ENCODE measurements at regions not wholly inside any gene's neighbourhood (a gene's known extent, or its start where the extent isn't known, plus 50 kb on each side); places are given as distances from the start of the nearest gene placed in this dataset.

GRCh38 chr5:35370871-35371270, 140.6 kb upstream of the PRLR start:
- no peaks in the 10 kb centered on the region for H3K36me3 ChIP-seq (ENCODE audit: control insufficient read depth, insufficient read depth, low read length)
- Mint-ChIP-seq H3K4me3 (no peak overlapping the region), H3K9me3 (peaks cover 0 to 5% (median 0%) of the 10 kb centered on the region in 7 donors)

GRCh38 chr5:35369965-35370790, 139.9 kb upstream of the PRLR start:
- Mint-ChIP-seq H3K27ac (no peak overlapping the region), H3K4me3 (no peak overlapping the region), H3K27me3 (no peaks in the 10 kb centered on the region), H3K36me3 (no peaks in the 10 kb centered on the region), H3K9me3 (peaks cover 0 to 5% (median 0%) of the 10 kb centered on the region in 7 donors), H3K4me1 (peaks cover 0 to 4% (median 0%) of the 10 kb centered on the region in 4 donors)
- DNase-seq (no peak), ATAC-seq (ENCODE audit: low read depth in 2 of 2) (no peak)
- Histone ChIP-seq H3K36me3 (ENCODE audit: control insufficient read depth, insufficient read depth, low read length) (no peaks in the 10 kb centered on the region), H3K27me3 (ENCODE audit: control insufficient read depth, insufficient read depth, low read length) (no peaks in the 10 kb centered on the region), H3K4me3 (ENCODE audit: low read depth, low read length) (no peak overlapping the region), H3K9me3 (ENCODE audit: control insufficient read depth in 2 of 2, low read length in 2 of 2) (no peaks in the 10 kb centered on the region), H3K27ac (ENCODE audit: insufficient read depth, low read length, poor library complexity, severe bottlenecking) (no peak overlapping the region), H3K4me1 (ENCODE audit: control insufficient read depth, insufficient read depth, low read length, poor library complexity, severe bottlenecking) (no peaks in the 10 kb centered on the region)

More at GRCh38 chr5:35370871-35371270, 140.6 kb upstream of the PRLR start:
- Mint-ChIP-seq H3K4me1 (peaks cover 0 to 4% (median 0%) of the 10 kb centered on the region in 4 donors), H3K27me3 (no peaks in the 10 kb centered on the region), H3K27ac (no peak overlapping the region), H3K36me3 (no peaks in the 10 kb centered on the region)
- H3K4me1 ChIP-seq (ENCODE audit: control insufficient read depth, insufficient read depth, low read length, poor library complexity, severe bottlenecking), result no peaks in the 10 kb centered on the region
- H3K4me3 ChIP-seq (ENCODE audit: low read depth, low read length), result no peak overlapping the region
- H3K27ac ChIP-seq (ENCODE audit: insufficient read depth, low read length, poor library complexity, severe bottlenecking), result no peak overlapping the region
- H3K9me3 ChIP-seq (ENCODE audit: control insufficient read depth in 2 of 2, low read length in 2 of 2), result no peaks in the 10 kb centered on the region
- no peaks in the 10 kb centered on the region for H3K27me3 ChIP-seq (ENCODE audit: control insufficient read depth, insufficient read depth, low read length)
- DNase-seq (no peak), ATAC-seq (ENCODE audit: low read depth in 2 of 2) (no peak)

DNA sequence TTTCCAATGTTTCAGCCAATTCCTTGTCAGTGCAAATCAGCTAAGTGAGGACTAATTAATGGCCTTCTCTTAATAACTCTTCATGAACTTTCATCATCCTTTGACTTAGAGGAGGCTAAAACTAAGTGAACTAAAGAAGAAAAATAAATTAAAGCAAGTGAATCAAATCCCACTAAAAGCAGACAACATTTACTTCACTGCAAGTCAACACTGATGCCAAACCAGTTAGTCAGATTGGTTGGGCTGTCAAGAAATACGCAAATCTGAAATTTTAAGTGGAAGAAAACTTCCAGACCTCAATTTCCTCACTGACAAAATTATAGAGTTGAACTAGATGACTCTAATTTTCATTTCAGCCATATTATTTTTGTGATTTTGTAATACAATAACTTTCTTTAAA, 137.2 kb upstream of the PRLR start:
- H3K27ac Mint-ChIP-seq, result no peak overlapping the region
- H3K36me3 Mint-ChIP-seq, result no peaks in the 10 kb centered on the region
- no peaks in the 10 kb centered on the region for H3K36me3 ChIP-seq (ENCODE audit: control insufficient read depth, insufficient read depth, low read length)
- no peaks in the 10 kb centered on the region for H3K27me3 Mint-ChIP-seq
- no peak for ATAC-seq (ENCODE audit: low read depth in 2 of 2)
- H3K4me1 Mint-ChIP-seq, result peaks cover 0 to 4% (median 0%) of the 10 kb centered on the region in 4 donors
- H3K27me3 ChIP-seq (ENCODE audit: control insufficient read depth, insufficient read depth, low read length), result no peaks in the 10 kb centered on the region
- no peak overlapping the region for H3K4me3 ChIP-seq (ENCODE audit: low read depth, low read length)
- H3K9me3 Mint-ChIP-seq, result peaks cover 0 to 2% (median 0%) of the 10 kb centered on the region in 7 donors
- no peak overlapping the region for H3K27ac ChIP-seq (ENCODE audit: insufficient read depth, low read length, poor library complexity, severe bottlenecking)
- no peaks in the 10 kb centered on the region for H3K9me3 ChIP-seq (ENCODE audit: control insufficient read depth in 2 of 2, low read length in 2 of 2)
- no peaks in the 10 kb centered on the region for H3K4me1 ChIP-seq (ENCODE audit: control insufficient read depth, insufficient read depth, low read length, poor library complexity, severe bottlenecking)
- H3K4me3 Mint-ChIP-seq, result no peak overlapping the region
- DNase-seq, result no peak

GRCh38 chr5:35365758-35366157, 135.5 kb upstream of the PRLR start:
- DNase-seq, result no peak
- no peak for ATAC-seq (ENCODE audit: low read depth in 2 of 2)
- Mint-ChIP-seq H3K27ac (no peak overlapping the region), H3K4me1 (no peaks in the 10 kb centered on the region), H3K36me3 (no peaks in the 10 kb centered on the region), H3K4me3 (no peak overlapping the region), H3K9me3 (peaks cover 0 to 2% (median 0%) of the 10 kb centered on the region in 7 donors), H3K27me3 (no peaks in the 10 kb centered on the region)
- no peaks in the 10 kb centered on the region for H3K9me3 ChIP-seq (ENCODE audit: control insufficient read depth in 2 of 2, low read length in 2 of 2)
- no peak overlapping the region for H3K4me3 ChIP-seq (ENCODE audit: low read depth, low read length)
- no peaks in the 10 kb centered on the region for H3K27me3 ChIP-seq (ENCODE audit: control insufficient read depth, insufficient read depth, low read length)
- H3K4me1 ChIP-seq (ENCODE audit: control insufficient read depth, insufficient read depth, low read length, poor library complexity, severe bottlenecking), result no peaks in the 10 kb centered on the region
- H3K36me3 ChIP-seq (ENCODE audit: control insufficient read depth, insufficient read depth, low read length), result no peaks in the 10 kb centered on the region
- no peak overlapping the region for H3K27ac ChIP-seq (ENCODE audit: insufficient read depth, low read length, poor library complexity, severe bottlenecking)

DNA sequence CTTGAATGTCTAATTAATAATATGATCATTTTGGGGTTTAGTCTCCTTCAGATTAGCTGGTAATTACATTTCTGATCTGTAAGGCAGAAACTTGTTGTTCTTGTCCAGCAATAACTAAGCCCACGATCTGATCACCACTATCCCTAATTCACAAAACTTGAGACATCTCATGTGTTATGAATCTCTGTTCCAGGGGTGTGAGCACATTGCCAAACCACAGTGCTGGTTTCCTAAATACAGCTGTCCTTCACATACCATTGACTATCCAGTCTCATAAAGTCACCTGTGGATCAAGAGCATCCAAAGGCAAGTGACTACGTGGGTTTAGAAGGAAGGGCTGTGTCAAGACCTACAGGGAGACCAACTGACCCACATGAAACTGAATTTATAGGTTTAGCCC, 134.1 kb upstream of the PRLR start:
- peaks cover 0 to 5% (median 0%) of the 10 kb centered on the region in 7 donors for H3K9me3 Mint-ChIP-seq
- DNase-seq (no peak), ATAC-seq (ENCODE audit: low read depth in 2 of 2) (no peak)
- Histone ChIP-seq H3K27me3 (ENCODE audit: control insufficient read depth, insufficient read depth, low read length) (no peaks in the 10 kb centered on the region), H3K9me3 (ENCODE audit: control insufficient read depth in 2 of 2, low read length in 2 of 2) (no peaks in the 10 kb centered on the region), H3K4me1 (ENCODE audit: control insufficient read depth, insufficient read depth, low read length, poor library complexity, severe bottlenecking) (no peaks in the 10 kb centered on the region), H3K27ac (ENCODE audit: insufficient read depth, low read length, poor library complexity, severe bottlenecking) (no peak overlapping the region), H3K36me3 (ENCODE audit: control insufficient read depth, insufficient read depth, low read length) (no peaks in the 10 kb centered on the region), H3K4me3 (ENCODE audit: low read depth, low read length) (no peak overlapping the region)
- H3K4me1 Mint-ChIP-seq, result no peaks in the 10 kb centered on the region
- H3K27ac Mint-ChIP-seq, result no peak overlapping the region
- H3K4me3 Mint-ChIP-seq, result no peak overlapping the region
- H3K27me3 Mint-ChIP-seq, result peaks cover 3% of the 10 kb centered on the region
- no peaks in the 10 kb centered on the region for H3K36me3 Mint-ChIP-seq

- Histone ChIP-seq H3K4me3 (ENCODE audit: low read depth, low read length) (no peak overlapping the region), H3K9me3 (ENCODE audit: control insufficient read depth in 2 of 2, low read length in 2 of 2) (no peaks in the 10 kb centered on the region), H3K27me3 (ENCODE audit: control insufficient read depth, insufficient read depth, low read length) (no peaks in the 10 kb centered on the region), H3K27ac (ENCODE audit: insufficient read depth, low read length, poor library complexity, severe bottlenecking) (no peak overlapping the region), H3K36me3 (ENCODE audit: control insufficient read depth, insufficient read depth, low read length) (no peaks in the 10 kb centered on the region), H3K4me1 (ENCODE audit: control insufficient read depth, insufficient read depth, low read length, poor library complexity, severe bottlenecking) (no peaks in the 10 kb centered on the region)
- ATAC-seq (ENCODE audit: low read depth in 2 of 2), result no peak
- Mint-ChIP-seq H3K27me3 (peaks cover 5% of the 10 kb centered on the region), H3K27ac (no peak overlapping the region), H3K4me1 (no peaks in the 10 kb centered on the region), H3K9me3 (peaks cover 0 to 5% (median 0%) of the 10 kb centered on the region in 7 donors), H3K4me3 (no peak overlapping the region), H3K36me3 (no peaks in the 10 kb centered on the region)
- DNase-seq, result no peak
These were observed 133.2 kb upstream of the PRLR start for GRCh38 chr5:35363387-35363965.

- Histone ChIP-seq H3K27me3 (ENCODE audit: control insufficient read depth, insufficient read depth, low read length) (no peaks in the 10 kb centered on the region), H3K4me1 (ENCODE audit: control insufficient read depth, insufficient read depth, low read length, poor library complexity, severe bottlenecking) (no peaks in the 10 kb centered on the region), H3K4me3 (ENCODE audit: low read depth, low read length) (no peak overlapping the region), H3K27ac (ENCODE audit: insufficient read depth, low read length, poor library complexity, severe bottlenecking) (no peak overlapping the region), H3K36me3 (ENCODE audit: control insufficient read depth, insufficient read depth, low read length) (no peaks in the 10 kb centered on the region), H3K9me3 (ENCODE audit: control insufficient read depth in 2 of 2, low read length in 2 of 2) (no peaks in the 10 kb centered on the region)
- DNase-seq (no peak), ATAC-seq (ENCODE audit: low read depth in 2 of 2) (no peak)
- no peak overlapping the region for H3K27ac Mint-ChIP-seq
- no peaks in the 10 kb centered on the region for H3K4me1 Mint-ChIP-seq
- H3K36me3 Mint-ChIP-seq, result no peaks in the 10 kb centered on the region
- peaks cover 5% of the 10 kb centered on the region for H3K27me3 Mint-ChIP-seq
- H3K9me3 Mint-ChIP-seq, result peaks cover 0 to 5% (median 0%) of the 10 kb centered on the region in 7 donors
- no peak overlapping the region for H3K4me3 Mint-ChIP-seq
These were observed 132.5 kb upstream of the PRLR start for GRCh38 chr5:35362772-35363171.

DNA sequence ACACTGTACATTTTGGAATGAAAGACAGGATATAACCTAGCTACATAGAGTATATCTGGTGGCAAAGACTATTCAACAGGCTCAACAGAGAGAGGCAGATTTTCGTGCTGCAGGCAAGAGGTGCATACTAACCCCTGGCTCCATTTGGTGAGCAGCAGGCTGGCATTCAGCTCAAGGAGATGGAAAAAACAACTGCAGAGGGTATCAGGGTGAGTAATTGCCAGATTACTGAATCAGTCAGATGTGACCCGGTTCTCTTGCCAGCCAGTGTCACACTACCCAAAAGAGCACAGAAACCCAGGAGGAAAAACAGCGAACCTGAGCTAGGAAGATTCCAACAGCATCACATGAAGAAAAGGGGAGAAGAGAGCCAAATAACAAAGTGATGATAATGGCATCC, 130.4 kb upstream of the PRLR start:
- Histone ChIP-seq H3K4me3 (ENCODE audit: low read depth, low read length) (no peak overlapping the region), H3K27ac (ENCODE audit: insufficient read depth, low read length, poor library complexity, severe bottlenecking) (no peak overlapping the region), H3K9me3 (ENCODE audit: control insufficient read depth in 2 of 2, low read length in 2 of 2) (no peaks in the 10 kb centered on the region), H3K4me1 (ENCODE audit: control insufficient read depth, insufficient read depth, low read length, poor library complexity, severe bottlenecking) (no peaks in the 10 kb centered on the region), H3K36me3 (ENCODE audit: control insufficient read depth, insufficient read depth, low read length) (no peaks in the 10 kb centered on the region), H3K27me3 (ENCODE audit: control insufficient read depth, insufficient read depth, low read length) (no peaks in the 10 kb centered on the region)
- ATAC-seq (ENCODE audit: low read depth in 2 of 2) (no peak), DNase-seq (no peak)
- H3K27ac Mint-ChIP-seq, result no peak overlapping the region
- H3K4me3 Mint-ChIP-seq, result no peak overlapping the region
- no peaks in the 10 kb centered on the region for H3K4me1 Mint-ChIP-seq
- H3K9me3 Mint-ChIP-seq, result peaks cover 0 to 3% (median 1%) of the 10 kb centered on the region in 7 donors
- no peaks in the 10 kb centered on the region for H3K36me3 Mint-ChIP-seq
- peaks cover 10% of the 10 kb centered on the region for H3K27me3 Mint-ChIP-seq

Measured in CD4-positive, CD25-positive, alpha-beta regulatory T cell (primary cell).